HCT116 (cell line): ENCODE measurements at regions not wholly inside any gene's neighbourhood (a gene's known extent, or its start where the extent isn't known, plus 50 kb on each side); places are given as distances from the start of the nearest gene placed in this dataset.

ENCODE experiments used
- ATAC-seq: fragments of 200-7000 bp; cut with Tn5 transposase; 2 replicates; pipeline ENCODE4 v1.9.1; 2020; ENCODE audit warnings: mild to moderate bottlenecking, moderate library complexity
- BruUV-seq: library from RNA; stranded (reverse); fragments of 400-500 nt; replicated peaks from 2 replicates; lab custom pipeline; 2021; lab: Mats Ljungman, UMichigan
- CTCF ChIA-PET: fragments of 300-600 bp; sonication (Branson Sonifier 250); formaldehyde crosslinking; loops from one replicate; lab custom pipeline; 2021; ENCODE audit warnings: antibody characterized with exemption; lab: Charles Lee
- POLR2A ChIA-PET: fragments of 300-600, 350-600 bp; sonication (Branson Sonifier 250); formaldehyde crosslinking; loops from one replicate; lab custom pipeline; 2021; ENCODE audit warnings: antibody characterized with exemption; lab: Charles Lee
- RAD21 ChIA-PET, 2 experiments: fragments of 300-600 bp; sonication (Branson Sonifier 250); formaldehyde crosslinking; loops; one replicate each; lab custom pipeline; 2023; ENCODE audit warnings: low total read pairs in 2 of 2; ENCODE audit not compliant: uncharacterized antibody in 2 of 2, unreplicated experiment in 2 of 2, low non-redundant PET in 1 of 2; lab: Charles Lee
- DNase-seq: peaks from one replicate; pipeline ENCODE4 v3.0.0-alpha.2; 2010; ENCODE audit warnings: low read depth, low spot score
- H2AFZ ChIP-seq: fragments of 200-600 bp; shearing (Covaris generic), sonication (generic); 2 replicates; pipeline ENCODE4 v1.6.1; 2017; ENCODE audit warnings: low read depth, mixed run types, mixed read lengths, antibody characterized with exemption, low read length; ENCODE audit not compliant: poor library complexity, severe bottlenecking
- H3K27ac ChIP-seq: 2 replicates; pipeline ENCODE4 v1.5.1; 2012; ENCODE audit warnings: low read depth, low read length
- H3K27me3 ChIP-seq: fragments of 200-600 bp; sonication (generic); 2 replicates; pipeline ENCODE4 v1.6.1; 2016; ENCODE audit warnings: mixed run types, low read length, mixed read lengths; ENCODE audit not compliant: insufficient read depth
- H3K36me3 ChIP-seq, 2 experiments: fragments of 200-500 bp in 1 of 2; fragments of 200-600 bp in 1 of 2; sonication (Bioruptor generic) in 1 of 2; sonication (generic) in 1 of 2; 2 replicates each; pipeline versions ENCODE4 v1.5.1 to v1.6.1; 2014 to 2016; ENCODE audit warnings: low read length in 2 of 2, inconsistent platforms in 1 of 2, mixed read lengths in 1 of 2, mixed run types in 1 of 2; ENCODE audit not compliant: insufficient read depth in 2 of 2, control insufficient read depth in 1 of 2
- H3K4me1 ChIP-seq, 2 experiments: fragments of 200-600 bp in 1 of 2; sonication (generic) in 1 of 2; 2 replicates each; pipeline versions ENCODE4 v1.5.1 to v1.6.1; 2012 to 2017; ENCODE audit warnings: low read length in 2 of 2, inconsistent platforms in 1 of 2, mild to moderate bottlenecking in 1 of 2, mixed read lengths in 1 of 2, mixed run types in 1 of 2, moderate library complexity in 1 of 2; ENCODE audit not compliant: insufficient read depth in 2 of 2, control insufficient read depth in 1 of 2
- H3K4me2 ChIP-seq: fragments of 200-600 bp; sonication (generic); 2 replicates; pipeline ENCODE4 v1.6.1; 2017; ENCODE audit warnings: mixed run types, low read length, mixed read lengths
- H3K4me3 ChIP-seq, 2 experiments: fragments of 200-600 bp in 1 of 2; sonication (generic) in 1 of 2; replicated peaks in 1 of 2; 2 replicates each; pipeline ENCODE4 v1.5.1; 2011 to 2016; ENCODE audit warnings: low read length in 2 of 2, control low read depth in 1 of 2, low read depth in 1 of 2, mild to moderate bottlenecking in 1 of 2, mixed read lengths in 1 of 2, mixed run types in 1 of 2
- H3K79me2 ChIP-seq: fragments of 200-600 bp; sonication (generic); 2 replicates; pipeline ENCODE4 v1.6.1; 2017; ENCODE audit warnings: mild to moderate bottlenecking, mixed run types, low read length, moderate library complexity, mixed read lengths; ENCODE audit not compliant: insufficient read depth
- H3K9ac ChIP-seq: fragments of 200-600 bp; sonication (generic); 2 replicates; pipeline ENCODE4 v1.6.1; 2016; ENCODE audit warnings: low read length, mixed read lengths
- H3K9me2 ChIP-seq: fragments of 200-600 bp; sonication (generic), shearing (Covaris generic); 2 replicates; pipeline ENCODE4 v1.6.1; 2017; ENCODE audit warnings: mixed run types, mild to moderate bottlenecking, moderate library complexity; ENCODE audit not compliant: insufficient read depth
- H3K9me3 ChIP-seq, 2 experiments: fragments of 200-500 bp in 1 of 2; fragments of 200-600 bp in 1 of 2; sonication (Bioruptor generic) in 1 of 2; sonication (generic) in 1 of 2; 2 replicates each; pipeline ENCODE4 v1.6.1; 2014 to 2017; ENCODE audit warnings: low read length in 2 of 2, mixed read lengths in 2 of 2, inconsistent platforms in 1 of 2, low read depth in 1 of 2, mild to moderate bottlenecking in 1 of 2, mixed run types in 1 of 2, moderate library complexity in 1 of 2; ENCODE audit not compliant: control insufficient read depth in 1 of 2, insufficient read depth in 1 of 2
- H4K20me1 ChIP-seq: fragments of 200-600 bp; sonication (generic), shearing (Covaris generic); 2 replicates; pipeline ENCODE4 v1.6.1; 2017; ENCODE audit warnings: mixed run types, mild to moderate bottlenecking, moderate library complexity; ENCODE audit not compliant: insufficient read depth
- CBX3 ChIP-seq: IDR thresholded peaks from 2 replicates; pipeline ENCODE4 v1.6.1; 2012; ENCODE audit warnings: low read depth
- CEBPB ChIP-seq: IDR thresholded peaks from 2 replicates; pipeline ENCODE4 v1.6.1; 2012; ENCODE audit warnings: low read depth
- EGR1 ChIP-seq: IDR thresholded peaks from 2 replicates; pipeline ENCODE4 v1.6.1; 2012; ENCODE audit warnings: low read depth
- ELF1 ChIP-seq: IDR thresholded peaks from 2 replicates; pipeline ENCODE4 v1.6.1; 2012; ENCODE audit warnings: low read depth, borderline replicate concordance
- EZH2 ChIP-seq: fragments of 200-600 bp; sonication (generic); IDR thresholded peaks from 2 replicates; pipeline ENCODE4 v1.6.1; 2017; ENCODE audit warnings: antibody characterized with exemption, mixed run types
- EZH2phosphoT487 ChIP-seq: fragments of 200-600 bp; IDR thresholded peaks from 2 replicates; pipeline ENCODE4 v1.6.1; 2018; ENCODE audit warnings: antibody characterized with exemption, borderline replicate concordance
- FOSL1 ChIP-seq: IDR thresholded peaks from 2 replicates; pipeline ENCODE4 v1.6.1; 2012; ENCODE audit warnings: low read depth
- POLR2A ChIP-seq: IDR thresholded peaks from 2 replicates; pipeline ENCODE4 v1.7.0; 2011; ENCODE audit warnings: borderline replicate concordance; ENCODE audit not compliant: insufficient read depth, insufficient read length; ENCODE audit errors: extremely low read depth
- POLR2AphosphoS5 ChIP-seq: IDR thresholded peaks from 2 replicates; pipeline ENCODE4 v1.6.1; 2011; ENCODE audit warnings: mild to moderate bottlenecking, low read depth, low read length, moderate library complexity
- RAD21 ChIP-seq: IDR thresholded peaks from 2 replicates; pipeline ENCODE4 v1.6.1; 2012; ENCODE audit warnings: low read depth, mild to moderate bottlenecking
- SP1 ChIP-seq: IDR thresholded peaks from 2 replicates; pipeline ENCODE4 v1.6.1; 2012; ENCODE audit warnings: low read depth
- SRF ChIP-seq: IDR thresholded peaks from 2 replicates; pipeline ENCODE4 v1.6.1; 2012; ENCODE audit warnings: low read depth
- TCF7L2 ChIP-seq: IDR thresholded peaks from 2 replicates; pipeline ENCODE4 v1.7.0; 2011; ENCODE audit warnings: borderline replicate concordance, inconsistent platforms; ENCODE audit not compliant: insufficient read depth, insufficient read length; ENCODE audit errors: extremely low read depth
- ZFX ChIP-seq: fragments of 450-650 bp; IDR thresholded peaks from 2 replicates; pipeline ENCODE4 v1.6.1; 2017
- ZNF274 ChIP-seq: fragments of 200-500 bp; sonication (Bioruptor generic); IDR thresholded peaks from 2 replicates; pipeline ENCODE4 v1.6.1; 2014; ENCODE audit warnings: mild to moderate bottlenecking, low read depth, low read length, inconsistent platforms
- intact Hi-C: fragments of 100-400 bp; cut with micrococcal nuclease; formaldehyde crosslinking; loops from 2 replicates; pipeline ENCODE4 v1.10.0; 2022
- TF ChIP-seq, protein P1 (sequence below): IDR thresholded peaks from 2 replicates; pipeline ENCODE4 v1.6.1; 2012
- TF ChIP-seq, protein P2 (sequence below), 3 experiments: fragments of 200-600 bp in 1 of 3; sonication (generic) in 1 of 3; IDR thresholded peaks in 2 of 3; conservative IDR thresholded peaks in 1 of 3; 2 replicates each; pipeline ENCODE4 v1.5.1; 2012 to 2017; ENCODE audit warnings: low read depth in 2 of 3, low read length in 2 of 3, antibody characterized with exemption in 1 of 3, borderline replicate concordance in 1 of 3, control low read depth in 1 of 3, mild to moderate bottlenecking in 1 of 3, mixed read lengths in 1 of 3, mixed run types in 1 of 3, moderate library complexity in 1 of 3; ENCODE audit not compliant: insufficient read depth in 1 of 3
- TF ChIP-seq, protein P3 (sequence below): IDR thresholded peaks from 2 replicates; pipeline ENCODE4 v1.6.1; 2012
- TF ChIP-seq, protein P4 (sequence below): IDR thresholded peaks from 2 replicates; pipeline ENCODE4 v1.6.1; 2012; ENCODE audit warnings: low read depth

DNA sequence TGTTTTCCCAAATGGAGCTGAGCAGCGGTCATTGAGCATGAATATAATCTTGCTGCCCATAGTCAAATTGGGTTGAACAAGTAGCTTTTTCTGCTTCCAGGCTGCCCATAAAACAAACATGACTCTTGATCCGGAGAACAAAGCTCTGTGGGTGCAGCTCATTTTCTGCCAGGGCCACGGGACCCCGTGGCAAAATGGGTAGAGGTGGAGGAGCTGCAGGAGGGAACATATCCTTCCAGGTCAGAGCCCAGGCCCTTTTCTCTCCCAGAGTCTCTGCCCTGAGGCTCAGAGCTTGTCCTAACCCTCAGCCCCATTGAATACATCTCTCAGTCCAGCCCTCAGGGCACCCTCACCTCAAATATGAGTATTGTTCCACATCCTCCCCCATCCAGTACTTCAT lies 151.6 kb upstream of the TWIST2 start (continued):
- no peak for TF ChIP-seq POLR2A

DNA sequence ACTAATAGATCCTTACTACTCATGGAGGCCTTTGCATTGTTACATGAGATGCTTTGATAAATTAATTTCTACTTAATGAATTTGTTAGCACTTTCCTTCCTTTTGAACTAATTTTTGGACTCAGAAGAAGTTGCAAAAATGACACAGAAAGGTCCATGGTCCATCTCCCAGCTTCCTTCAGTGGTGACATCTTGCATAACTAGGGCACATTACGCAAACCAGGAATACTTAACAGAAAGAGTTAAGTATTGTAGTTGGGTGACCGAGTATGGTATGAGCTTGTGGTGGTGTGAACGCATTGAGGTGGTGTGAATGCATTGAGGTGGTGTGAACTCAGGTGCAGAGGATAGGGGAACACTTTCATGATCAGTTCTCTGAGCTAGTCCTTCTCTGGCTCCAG lies 151.1 kb upstream of the TWIST2 start:
- Histone ChIP-seq H3K27ac (no peak overlapping the region), H3K4me1 (no peaks in the 10 kb centered on the region), H3K4me3 (no peak overlapping the region), H3K9ac (no peak overlapping the region)
- intact Hi-C loops: no loop called here
- BruUV-seq: no TSS peak
- ATAC-seq: no peak
- POLR2A ChIA-PET: no interaction called here
- RAD21 ChIA-PET: interaction anchor here in 1 of 2 experiments (0.6 kb wide), 1 partner anchor 518 kb away, joined by 3 read pairs; no protein-coding TSS in a partner anchor
- TF ChIP-seq EZH2phosphoT487: no peak
- TF ChIP-seq FOSL1: no peak
- no peak for TF ChIP-seq EZH2
- TF ChIP-seq, protein P1, sequence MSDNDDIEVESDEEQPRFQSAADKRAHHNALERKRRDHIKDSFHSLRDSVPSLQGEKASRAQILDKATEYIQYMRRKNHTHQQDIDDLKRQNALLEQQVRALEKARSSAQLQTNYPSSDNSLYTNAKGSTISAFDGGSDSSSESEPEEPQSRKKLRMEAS: no peak
- no peak for TF ChIP-seq POLR2A
- TF ChIP-seq, protein P2, sequence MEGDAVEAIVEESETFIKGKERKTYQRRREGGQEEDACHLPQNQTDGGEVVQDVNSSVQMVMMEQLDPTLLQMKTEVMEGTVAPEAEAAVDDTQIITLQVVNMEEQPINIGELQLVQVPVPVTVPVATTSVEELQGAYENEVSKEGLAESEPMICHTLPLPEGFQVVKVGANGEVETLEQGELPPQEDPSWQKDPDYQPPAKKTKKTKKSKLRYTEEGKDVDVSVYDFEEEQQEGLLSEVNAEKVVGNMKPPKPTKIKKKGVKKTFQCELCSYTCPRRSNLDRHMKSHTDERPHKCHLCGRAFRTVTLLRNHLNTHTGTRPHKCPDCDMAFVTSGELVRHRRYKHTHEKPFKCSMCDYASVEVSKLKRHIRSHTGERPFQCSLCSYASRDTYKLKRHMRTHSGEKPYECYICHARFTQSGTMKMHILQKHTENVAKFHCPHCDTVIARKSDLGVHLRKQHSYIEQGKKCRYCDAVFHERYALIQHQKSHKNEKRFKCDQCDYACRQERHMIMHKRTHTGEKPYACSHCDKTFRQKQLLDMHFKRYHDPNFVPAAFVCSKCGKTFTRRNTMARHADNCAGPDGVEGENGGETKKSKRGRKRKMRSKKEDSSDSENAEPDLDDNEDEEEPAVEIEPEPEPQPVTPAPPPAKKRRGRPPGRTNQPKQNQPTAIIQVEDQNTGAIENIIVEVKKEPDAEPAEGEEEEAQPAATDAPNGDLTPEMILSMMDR (IDR thresholded peaks at IDR 0.05 in 2 of 3, conservative IDR thresholded peaks at IDR 0.05 in 1 of 3; ENCODE audit: borderline replicate concordance in 1 of 3, insufficient read depth in 1 of 3, low read depth in 2 of 3, low read length in 2 of 3): no peak
- TF ChIP-seq, protein P3, sequence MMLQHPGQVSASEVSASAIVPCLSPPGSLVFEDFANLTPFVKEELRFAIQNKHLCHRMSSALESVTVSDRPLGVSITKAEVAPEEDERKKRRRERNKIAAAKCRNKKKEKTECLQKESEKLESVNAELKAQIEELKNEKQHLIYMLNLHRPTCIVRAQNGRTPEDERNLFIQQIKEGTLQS: no peak
- no peak for TF ChIP-seq CBX3
- TF ChIP-seq ZFX: no peak
- TF ChIP-seq CEBPB: no peak
- TF ChIP-seq, protein P4, sequence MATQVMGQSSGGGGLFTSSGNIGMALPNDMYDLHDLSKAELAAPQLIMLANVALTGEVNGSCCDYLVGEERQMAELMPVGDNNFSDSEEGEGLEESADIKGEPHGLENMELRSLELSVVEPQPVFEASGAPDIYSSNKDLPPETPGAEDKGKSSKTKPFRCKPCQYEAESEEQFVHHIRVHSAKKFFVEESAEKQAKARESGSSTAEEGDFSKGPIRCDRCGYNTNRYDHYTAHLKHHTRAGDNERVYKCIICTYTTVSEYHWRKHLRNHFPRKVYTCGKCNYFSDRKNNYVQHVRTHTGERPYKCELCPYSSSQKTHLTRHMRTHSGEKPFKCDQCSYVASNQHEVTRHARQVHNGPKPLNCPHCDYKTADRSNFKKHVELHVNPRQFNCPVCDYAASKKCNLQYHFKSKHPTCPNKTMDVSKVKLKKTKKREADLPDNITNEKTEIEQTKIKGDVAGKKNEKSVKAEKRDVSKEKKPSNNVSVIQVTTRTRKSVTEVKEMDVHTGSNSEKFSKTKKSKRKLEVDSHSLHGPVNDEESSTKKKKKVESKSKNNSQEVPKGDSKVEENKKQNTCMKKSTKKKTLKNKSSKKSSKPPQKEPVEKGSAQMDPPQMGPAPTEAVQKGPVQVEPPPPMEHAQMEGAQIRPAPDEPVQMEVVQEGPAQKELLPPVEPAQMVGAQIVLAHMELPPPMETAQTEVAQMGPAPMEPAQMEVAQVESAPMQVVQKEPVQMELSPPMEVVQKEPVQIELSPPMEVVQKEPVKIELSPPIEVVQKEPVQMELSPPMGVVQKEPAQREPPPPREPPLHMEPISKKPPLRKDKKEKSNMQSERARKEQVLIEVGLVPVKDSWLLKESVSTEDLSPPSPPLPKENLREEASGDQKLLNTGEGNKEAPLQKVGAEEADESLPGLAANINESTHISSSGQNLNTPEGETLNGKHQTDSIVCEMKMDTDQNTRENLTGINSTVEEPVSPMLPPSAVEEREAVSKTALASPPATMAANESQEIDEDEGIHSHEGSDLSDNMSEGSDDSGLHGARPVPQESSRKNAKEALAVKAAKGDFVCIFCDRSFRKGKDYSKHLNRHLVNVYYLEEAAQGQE: no peak
- TF ChIP-seq SRF: no peak
- no peak for TF ChIP-seq EGR1
- TF ChIP-seq TCF7L2: no peak
- TF ChIP-seq SP1: no peak
- no peak for TF ChIP-seq RAD21
- no peak for TF ChIP-seq ELF1
- TF ChIP-seq POLR2AphosphoS5: no peak
- TF ChIP-seq ZNF274: no peak
- TF ChIP-seq, all 23 proteins: peak for 0
- no peak overlapping the region for H3K4me2 ChIP-seq
- no peaks in the 10 kb centered on the region for H3K9me3 ChIP-seq
- no peaks in the 10 kb centered on the region for H3K79me2 ChIP-seq
- H2AFZ ChIP-seq: no peak overlapping the region
- DNase-seq: no peak
- H4K20me1 ChIP-seq: no peaks in the 10 kb centered on the region
- H3K9me2 ChIP-seq: no peaks in the 10 kb centered on the region
- no peaks in the 10 kb centered on the region for H3K27me3 ChIP-seq
- no peaks in the 10 kb centered on the region for H3K36me3 ChIP-seq
- CTCF ChIA-PET: no interaction called here
